ENCODE measurements at regions not wholly inside any gene's neighbourhood (a gene's known extent, or its start where the extent isn't known, plus 50 kb on each side); places are given as distances from the start of the nearest gene placed in this dataset.
A peak's percentile ranks its signal among the peaks of the same experiment; 100 is the strongest.
"Not testable (repeated sequence)": the region's sequence is repeated elsewhere in the genome, so short reads cannot be mapped to it uniquely, and the experiment has no call there.

- no peak for DNase-seq (ENCODE audit: low read depth)
These were observed 185.9 kb upstream of the G2E3 start for GRCh38 chr14:30373053-30373452.

- DNase-seq (ENCODE audit: low read depth) = no peak
These were observed 185.4 kb upstream of the G2E3 start for GRCh38 chr14:30373526-30373925.

- peak; percentile 20 for DNase-seq (ENCODE audit: low read depth)
These were observed 183.6 kb upstream of the G2E3 start for GRCh38 chr14:30375296-30375892.

- no peak for DNase-seq (ENCODE audit: low read depth)
These were observed 177.0 kb upstream of the G2E3 start for GRCh38 chr14:30381861-30382480.

- no peak for DNase-seq (ENCODE audit: low read depth)
These were observed 173.0 kb upstream of the G2E3 start for GRCh38 chr14:30385925-30386324.

GRCh38 chr14:30387871-30388270 is 171.1 kb upstream of the G2E3 start:
- DNase-seq (ENCODE audit: low read depth) = no peak

- DNase-seq (ENCODE audit: low read depth) = no peak
These were observed 169.7 kb upstream of the G2E3 start for GRCh38 chr14:30389134-30389876.

- DNase-seq (ENCODE audit: low read depth) = no peak
These were observed 169.0 kb upstream of the G2E3 start for GRCh38 chr14:30389877-30390385.

- DNase-seq (ENCODE audit: low read depth) = no peak
These were observed 163.9 kb upstream of the G2E3 start for GRCh38 chr14:30395065-30395464.

- no peak for DNase-seq (ENCODE audit: low read depth)
These were observed 156.1 kb upstream of the G2E3 start for GRCh38 chr14:30402846-30403245.

GRCh38 chr14:30403791-30404190 is 155.2 kb upstream of the G2E3 start:
- DNase-seq (ENCODE audit: low read depth) = no peak

GRCh38 chr14:30409508-30410015 is 149.4 kb upstream of the G2E3 start:
- not testable (repeated sequence) for DNase-seq (ENCODE audit: low read depth)

- no peak for DNase-seq (ENCODE audit: low read depth)
These were observed 148.0 kb upstream of the G2E3 start for GRCh38 chr14:30410986-30411385.

GRCh38 chr14:30413184-30413583 is 145.8 kb upstream of the G2E3 start:
- not testable (repeated sequence) for DNase-seq (ENCODE audit: low read depth)

- no peak for DNase-seq (ENCODE audit: low read depth)
These were observed 141.8 kb upstream of the G2E3 start for GRCh38 chr14:30417121-30417520.

- DNase-seq (ENCODE audit: low read depth) = no peak
These were observed 141.0 kb upstream of the G2E3 start for GRCh38 chr14:30417999-30418398.

- no peak for DNase-seq (ENCODE audit: low read depth)
These were observed 139.9 kb upstream of the G2E3 start for GRCh38 chr14:30419037-30419436.

- no peak for DNase-seq (ENCODE audit: low read depth)
These were observed 138.4 kb upstream of the G2E3 start for GRCh38 chr14:30420515-30420914.

- DNase-seq (ENCODE audit: low read depth) = no peak
These were observed 132.5 kb upstream of the G2E3 start for GRCh38 chr14:30426463-30426862.

- no peak for DNase-seq (ENCODE audit: low read depth)
These were observed 131.6 kb upstream of the G2E3 start for GRCh38 chr14:30427401-30427800.

GRCh38 chr14:30427846-30428245 is 131.1 kb upstream of the G2E3 start:
- DNase-seq (ENCODE audit: low read depth) = no peak

GRCh38 chr14:30431552-30431951 is 127.4 kb upstream of the G2E3 start:
- no peak for DNase-seq (ENCODE audit: low read depth)

- DNase-seq (ENCODE audit: low read depth) = no peak
These were observed 118.0 kb upstream of the G2E3 start for GRCh38 chr14:30440961-30441360.
